Activated naive CD4-positive, alpha-beta T cell treated with anti-CD3 and anti-CD28 coated beads for 36 hours (primary cell): ENCODE measurements at regions not wholly inside any gene's neighbourhood (a gene's known extent, or its start where the extent isn't known, plus 50 kb on each side); places are given as distances from the start of the nearest gene placed in this dataset.

Experiments used
- CTCF ChIA-PET: fragments of 350-600 bp; sonication (Branson Sonifier 250); formaldehyde crosslinking; loops from one replicate; lab custom pipeline; 2021; ENCODE audit warnings: antibody characterized with exemption; lab: Charles Lee
- DNase-seq: peaks from one replicate; pipeline ENCODE4 v3.0.0-alpha.2; 2020
- H3K27ac Mint-ChIP-seq: one replicate; pipeline ENCODE4 v1.8.0; 2021; ENCODE audit warnings: mild to moderate bottlenecking, mixed read lengths
- H3K27me3 Mint-ChIP-seq: one replicate; pipeline ENCODE4 v1.8.0; 2021; ENCODE audit warnings: low read depth, mixed read lengths
- H3K36me3 Mint-ChIP-seq: one replicate; pipeline ENCODE4 v1.8.0; 2021; ENCODE audit warnings: low read depth, mixed read lengths
- H3K4me1 Mint-ChIP-seq: one replicate; pipeline ENCODE4 v1.8.0; 2021; ENCODE audit warnings: low read depth, mixed read lengths
- H3K4me3 Mint-ChIP-seq: one replicate; pipeline ENCODE4 v1.8.0; 2021; ENCODE audit warnings: mild to moderate bottlenecking, moderate library complexity, mixed read lengths
- H3K9me3 Mint-ChIP-seq: one replicate; pipeline ENCODE4 v1.8.0; 2021; ENCODE audit warnings: mixed read lengths
- intact Hi-C: fragments of 100-400 bp; cut with micrococcal nuclease; formaldehyde crosslinking; loops from one replicate; pipeline ENCODE4 v1.15.1; 2023

DNA sequence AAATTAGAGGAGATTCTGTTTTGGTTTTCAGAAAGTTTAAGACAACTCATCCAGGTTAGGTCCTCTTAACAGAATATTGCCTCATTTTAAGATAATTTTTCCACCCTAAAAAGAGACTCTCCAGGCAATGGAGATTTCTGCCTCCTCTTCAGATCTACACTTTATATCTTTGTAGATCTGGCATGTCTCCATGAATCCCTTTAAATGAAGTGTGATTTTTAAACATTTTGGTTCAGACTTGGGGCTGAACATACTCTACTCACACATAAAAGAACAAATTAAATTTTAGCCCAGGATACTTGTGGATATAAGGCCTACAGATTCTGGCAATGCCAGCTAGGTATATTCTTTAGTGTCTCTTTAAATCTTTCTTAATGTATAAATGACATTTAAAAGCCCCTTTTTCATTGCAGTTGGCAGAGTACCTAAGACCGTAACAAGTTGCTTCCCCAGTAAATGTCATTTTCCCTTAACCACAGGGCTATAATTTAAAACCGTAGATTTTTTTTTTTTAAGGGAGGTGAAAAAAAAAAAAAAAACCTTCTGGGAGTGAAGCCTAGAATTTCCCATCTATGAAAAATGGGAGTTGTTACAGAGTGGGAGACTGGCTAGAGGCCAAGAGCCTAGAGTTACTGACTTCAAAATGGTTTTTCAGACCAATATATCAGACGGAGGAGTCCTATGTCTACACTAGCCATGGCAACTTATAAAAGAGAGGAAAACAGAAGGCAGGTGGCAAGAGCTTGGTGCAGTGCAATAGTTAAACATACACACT is 207.8 kb upstream of the TARS1 start:
- Mint-ChIP-seq H3K4me1 (peaks cover 7% of the 10 kb centered on the region), H3K27me3 (no peaks in the 10 kb centered on the region), H3K27ac (no peak overlapping the region), H3K36me3 (no peaks in the 10 kb centered on the region), H3K4me3 (no peak overlapping the region), H3K9me3 (no peaks in the 10 kb centered on the region)
- CTCF ChIA-PET = no interaction called here
- intact Hi-C loops = no loop called here
- DNase-seq = no peak

DNA sequence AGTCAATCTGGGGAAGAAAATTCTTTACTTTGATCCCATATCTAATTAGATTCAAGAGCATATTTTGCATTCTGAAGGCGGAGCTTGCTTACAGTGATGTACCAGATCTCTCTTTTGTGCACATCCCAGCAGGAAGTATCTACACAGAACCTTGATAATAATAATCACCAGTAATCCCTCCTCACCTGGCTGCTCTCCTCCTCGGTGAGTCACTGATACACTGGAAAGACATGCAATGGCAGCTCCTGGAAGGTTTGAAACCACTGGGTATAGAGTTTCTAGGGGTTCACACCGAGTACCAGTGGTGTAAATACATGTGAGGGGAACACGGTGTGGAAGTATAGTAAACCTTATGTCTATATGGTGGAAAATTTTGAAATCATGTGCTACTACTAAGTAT is 205.5 kb upstream of the TARS1 start:
- Mint-ChIP-seq H3K27me3 (no peaks in the 10 kb centered on the region), H3K27ac (no peak overlapping the region)

DNA sequence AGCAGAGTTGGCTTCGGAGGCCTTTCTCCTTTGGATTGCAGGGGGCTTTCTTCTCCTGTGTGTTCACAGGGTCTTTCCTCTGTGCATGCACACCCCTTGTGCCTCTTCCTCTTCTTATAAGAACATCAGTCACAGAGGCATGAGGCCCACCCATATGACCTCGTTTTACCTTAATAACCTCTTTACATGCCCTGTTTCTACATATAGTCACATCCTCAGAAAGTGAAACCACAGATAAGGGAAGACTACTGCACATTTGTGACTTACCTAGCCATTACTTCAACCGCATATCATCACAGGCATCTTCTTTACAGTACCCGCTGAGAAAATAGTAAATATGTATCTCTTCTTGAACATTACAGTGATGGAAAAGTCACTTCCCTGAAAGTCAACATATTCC is 204.9 kb upstream of the TARS1 start:
- no peaks in the 10 kb centered on the region for H3K9me3 Mint-ChIP-seq
- peaks cover 7% of the 10 kb centered on the region for H3K4me1 Mint-ChIP-seq
- intact Hi-C loops = loop anchor here (5.0 kb wide), 1 partner anchor 66 kb away; no protein-coding TSS in a partner anchor
- H3K27me3 Mint-ChIP-seq = no peaks in the 10 kb centered on the region
- H3K27ac Mint-ChIP-seq = no peak overlapping the region
- no peak for DNase-seq
- H3K36me3 Mint-ChIP-seq = no peaks in the 10 kb centered on the region
- no peak overlapping the region for H3K4me3 Mint-ChIP-seq
- CTCF ChIA-PET = no interaction called here

More for the DNA sequence above, 205.5 kb upstream of the TARS1 start:
- no peaks in the 10 kb centered on the region for H3K9me3 Mint-ChIP-seq
- no peaks in the 10 kb centered on the region for H3K36me3 Mint-ChIP-seq
- no peak overlapping the region for H3K4me3 Mint-ChIP-seq
- CTCF ChIA-PET = no interaction called here
- intact Hi-C loops = loop anchor here (5.0 kb wide), 1 partner anchor 67 kb away; no protein-coding TSS in a partner anchor
- DNase-seq = no peak
- H3K4me1 Mint-ChIP-seq = peaks cover 7% of the 10 kb centered on the region

DNA sequence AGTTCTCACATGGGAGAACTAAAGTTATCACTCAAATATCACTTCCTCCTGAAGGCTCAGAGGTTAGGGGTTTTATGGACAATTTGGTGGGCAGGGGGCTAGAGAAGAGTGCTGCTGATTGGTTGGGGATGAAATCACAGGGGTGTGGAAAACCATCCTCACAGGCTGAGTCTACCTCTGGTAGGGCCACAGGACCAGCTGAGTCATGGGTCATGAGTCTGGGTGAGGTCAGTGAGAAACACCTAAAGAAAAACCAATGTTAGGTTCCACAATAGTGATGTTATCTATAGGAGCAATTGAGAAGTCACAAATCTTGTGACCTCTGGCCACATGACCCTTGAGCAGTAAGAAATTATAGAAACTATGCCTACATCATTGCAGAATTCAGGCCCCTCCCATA is 203.3 kb upstream of the TARS1 start:
- Mint-ChIP-seq H3K9me3 (no peaks in the 10 kb centered on the region), H3K27me3 (no peaks in the 10 kb centered on the region), H3K36me3 (no peaks in the 10 kb centered on the region), H3K27ac (no peak overlapping the region), H3K4me1 (peaks cover 7% of the 10 kb centered on the region), H3K4me3 (no peak overlapping the region)
- intact Hi-C loops = loop anchor here (5.0 kb wide), 1 partner anchor 65 kb away; no protein-coding TSS in a partner anchor
- CTCF ChIA-PET = no interaction called here
- DNase-seq = no peak

GRCh38 chr5:33238826-33239695 is 201.7 kb upstream of the TARS1 start:
- CTCF ChIA-PET = no interaction called here
- intact Hi-C loops = loop anchor here (5.0 kb wide), 1 partner anchor 63 kb away; no protein-coding TSS in a partner anchor

DNA sequence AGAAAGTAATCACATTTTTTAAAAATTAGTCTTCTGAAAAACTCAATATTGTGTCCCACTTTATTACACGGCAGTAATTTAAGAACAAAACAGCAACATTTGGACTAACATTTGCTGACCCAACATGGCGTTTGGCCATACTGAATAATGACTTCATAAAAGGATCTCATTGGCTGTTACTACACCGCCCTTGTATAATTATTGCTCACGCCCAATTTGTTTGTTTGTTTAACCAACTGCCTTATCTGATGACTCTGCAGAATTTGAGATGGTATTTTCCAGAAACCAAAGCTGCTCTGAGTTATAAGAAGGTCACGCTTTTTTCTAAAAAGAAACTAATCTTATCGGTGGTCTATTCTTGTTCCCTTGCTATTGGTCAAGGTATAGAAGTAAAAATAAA is 200.2 kb upstream of the TARS1 start:
- CTCF ChIA-PET = no interaction called here
- H3K9me3 Mint-ChIP-seq = no peaks in the 10 kb centered on the region
- no peak overlapping the region for H3K4me3 Mint-ChIP-seq
- H3K4me1 Mint-ChIP-seq = peaks cover 7% of the 10 kb centered on the region
- no peak overlapping the region for H3K27ac Mint-ChIP-seq
- H3K36me3 Mint-ChIP-seq = no peaks in the 10 kb centered on the region
- H3K27me3 Mint-ChIP-seq = no peaks in the 10 kb centered on the region
- intact Hi-C loops = no loop called here
- no peak for DNase-seq

More at GRCh38 chr5:33238826-33239695, 201.7 kb upstream of the TARS1 start:
- no peaks in the 10 kb centered on the region for H3K9me3 Mint-ChIP-seq
- no peak for DNase-seq
- H3K4me1 Mint-ChIP-seq = peaks cover 7% of the 10 kb centered on the region
- no peak overlapping the region for H3K4me3 Mint-ChIP-seq
- no peaks in the 10 kb centered on the region for H3K36me3 Mint-ChIP-seq
- no peaks in the 10 kb centered on the region for H3K27me3 Mint-ChIP-seq
- H3K27ac Mint-ChIP-seq = no peak overlapping the region

- H3K27me3 Mint-ChIP-seq = no peaks in the 10 kb centered on the region
- intact Hi-C loops = no loop called here
- no peaks in the 10 kb centered on the region for H3K4me1 Mint-ChIP-seq
- H3K27ac Mint-ChIP-seq = no peak overlapping the region
- no peaks in the 10 kb centered on the region for H3K36me3 Mint-ChIP-seq
- no peaks in the 10 kb centered on the region for H3K9me3 Mint-ChIP-seq
- no peak for DNase-seq
- H3K4me3 Mint-ChIP-seq = no peak overlapping the region
- CTCF ChIA-PET = no interaction called here
Measured at GRCh38 chr5:33241802-33242201, 199.0 kb upstream of the TARS1 start.

GRCh38 chr5:33242277-33242676 is 198.5 kb upstream of the TARS1 start:
- Mint-ChIP-seq H3K4me1 (no peaks in the 10 kb centered on the region), H3K36me3 (no peaks in the 10 kb centered on the region), H3K9me3 (no peaks in the 10 kb centered on the region), H3K4me3 (no peak overlapping the region), H3K27me3 (no peaks in the 10 kb centered on the region), H3K27ac (no peak overlapping the region)
- CTCF ChIA-PET = no interaction called here
- DNase-seq = no peak
- intact Hi-C loops = no loop called here

- intact Hi-C loops = no loop called here
- Mint-ChIP-seq H3K36me3 (no peaks in the 10 kb centered on the region), H3K27ac (no peak overlapping the region), H3K4me3 (no peak overlapping the region), H3K4me1 (no peaks in the 10 kb centered on the region), H3K9me3 (no peaks in the 10 kb centered on the region), H3K27me3 (no peaks in the 10 kb centered on the region)
- no peak for DNase-seq
- CTCF ChIA-PET = no interaction called here
Measured at GRCh38 chr5:33244441-33245150, 196.2 kb upstream of the TARS1 start.

DNA sequence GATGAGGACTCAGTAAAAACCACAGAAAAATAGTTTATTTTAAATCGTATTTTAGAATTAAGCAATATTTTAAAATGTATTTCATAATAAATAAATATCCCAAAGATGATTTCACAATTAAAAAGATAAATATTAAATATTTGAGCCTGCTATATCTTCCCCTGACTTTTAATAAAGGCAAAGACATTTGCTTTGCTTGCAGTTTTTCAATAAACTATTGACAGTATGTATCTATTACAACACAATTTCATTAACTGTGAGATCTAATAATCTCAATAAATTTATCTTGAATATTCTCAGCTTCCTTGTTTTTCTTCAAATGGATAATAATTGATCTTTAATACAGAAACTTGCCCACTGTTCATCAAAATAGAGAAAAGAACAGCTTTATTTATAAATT is 186.2 kb upstream of the TARS1 start:
- Mint-ChIP-seq H3K27me3 (no peaks in the 10 kb centered on the region), H3K9me3 (no peaks in the 10 kb centered on the region), H3K4me3 (no peak overlapping the region), H3K27ac (no peak overlapping the region), H3K36me3 (no peaks in the 10 kb centered on the region), H3K4me1 (no peaks in the 10 kb centered on the region)
- intact Hi-C loops = no loop called here
- CTCF ChIA-PET = no interaction called here
- no peak for DNase-seq

DNA sequence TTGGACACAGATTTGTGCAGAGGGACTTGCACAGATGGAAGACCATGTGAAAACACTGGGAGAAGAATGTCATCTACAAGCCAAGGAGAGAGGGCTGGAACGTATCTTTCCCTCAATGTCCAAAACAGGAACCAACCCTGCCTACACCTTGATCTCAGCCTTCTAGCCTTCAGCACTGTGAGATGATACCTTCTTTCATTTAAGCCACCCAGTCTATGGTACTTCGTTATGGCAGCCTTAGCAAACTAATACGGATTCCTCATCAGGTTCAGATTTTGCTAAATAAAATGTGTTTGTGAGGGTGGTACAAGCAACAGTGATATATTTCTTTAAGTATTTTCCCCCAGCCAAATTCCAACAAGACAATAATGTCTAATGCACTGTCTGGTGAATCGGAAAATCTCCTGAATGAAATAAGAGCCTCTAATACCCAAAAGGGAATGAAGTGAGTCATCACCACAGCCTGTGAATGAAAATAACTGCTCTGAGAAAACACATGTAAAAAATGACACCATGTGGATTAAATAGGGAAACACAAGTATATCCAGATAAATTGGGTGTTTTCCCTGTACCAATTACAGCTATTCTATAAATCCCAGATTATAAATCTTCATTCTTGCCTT is 182.8 kb upstream of the TARS1 start:
- no peak overlapping the region for H3K4me3 Mint-ChIP-seq
- peaks cover 1% of the 10 kb centered on the region for H3K27me3 Mint-ChIP-seq
- intact Hi-C loops = no loop called here
- no peaks in the 10 kb centered on the region for H3K4me1 Mint-ChIP-seq
- no peaks in the 10 kb centered on the region for H3K9me3 Mint-ChIP-seq
- H3K27ac Mint-ChIP-seq = no peak overlapping the region
- CTCF ChIA-PET = no interaction called here
- no peaks in the 10 kb centered on the region for H3K36me3 Mint-ChIP-seq
- no peak for DNase-seq

DNA sequence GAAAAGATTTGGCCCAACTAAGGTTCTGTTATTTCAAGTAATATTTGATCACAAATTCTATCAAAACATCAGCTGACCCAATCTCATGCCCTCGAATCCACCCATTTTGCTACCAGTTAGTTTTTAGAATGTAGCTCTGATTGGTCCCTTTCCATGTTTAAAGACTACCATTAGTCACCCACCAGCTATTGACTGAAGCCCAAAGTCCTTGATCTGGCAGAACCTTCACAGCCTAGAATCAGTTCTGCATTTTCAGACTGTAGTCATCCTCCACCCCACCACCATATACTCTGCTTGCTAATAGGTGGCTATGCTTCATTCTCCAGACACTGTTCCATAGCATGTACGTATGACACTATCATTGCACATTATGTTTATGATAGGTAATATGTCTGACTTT is 182.2 kb upstream of the TARS1 start:
- H3K27ac Mint-ChIP-seq = no peak overlapping the region
- H3K9me3 Mint-ChIP-seq = peaks cover under 1% of the 10 kb centered on the region
- peaks cover 1% of the 10 kb centered on the region for H3K27me3 Mint-ChIP-seq
- no peaks in the 10 kb centered on the region for H3K36me3 Mint-ChIP-seq
- H3K4me3 Mint-ChIP-seq = no peak overlapping the region
- H3K4me1 Mint-ChIP-seq = no peaks in the 10 kb centered on the region
- CTCF ChIA-PET = no interaction called here
- intact Hi-C loops = no loop called here
- no peak for DNase-seq
